GM23338 (cell line): ENCODE measurements at regions not wholly inside any gene's neighbourhood (a gene's known extent, or its start where the extent isn't known, plus 50 kb on each side); places are given as distances from the start of the nearest gene placed in this dataset.

ENCODE experiments used
- EZH2phosphoT487 ChIP-seq: fragments of 200-600 bp; sonication (generic); IDR thresholded peaks from one replicate; pipeline ENCODE4 v1.8.1; 2018; ENCODE audit warnings: antibody characterized with exemption; ENCODE audit not compliant: unreplicated experiment
- POLR2AphosphoS5 ChIP-seq: IDR thresholded peaks from 2 replicates; pipeline ENCODE4 v1.6.1; 2016; ENCODE audit warnings: antibody characterized with exemption, low read depth
- TF ChIP-seq, protein P1 (sequence below), 2 experiments: fragments of 200-600 bp in 1 of 2; sonication (generic) in 1 of 2; conservative IDR thresholded peaks; 2 replicates each; pipeline versions ENCODE4 v1.5.1 to v1.6.1; 2016 to 2017; ENCODE audit warnings: antibody characterized with exemption in 2 of 2, low read depth in 2 of 2, mild to moderate bottlenecking in 2 of 2, moderate library complexity in 1 of 2

DNA sequence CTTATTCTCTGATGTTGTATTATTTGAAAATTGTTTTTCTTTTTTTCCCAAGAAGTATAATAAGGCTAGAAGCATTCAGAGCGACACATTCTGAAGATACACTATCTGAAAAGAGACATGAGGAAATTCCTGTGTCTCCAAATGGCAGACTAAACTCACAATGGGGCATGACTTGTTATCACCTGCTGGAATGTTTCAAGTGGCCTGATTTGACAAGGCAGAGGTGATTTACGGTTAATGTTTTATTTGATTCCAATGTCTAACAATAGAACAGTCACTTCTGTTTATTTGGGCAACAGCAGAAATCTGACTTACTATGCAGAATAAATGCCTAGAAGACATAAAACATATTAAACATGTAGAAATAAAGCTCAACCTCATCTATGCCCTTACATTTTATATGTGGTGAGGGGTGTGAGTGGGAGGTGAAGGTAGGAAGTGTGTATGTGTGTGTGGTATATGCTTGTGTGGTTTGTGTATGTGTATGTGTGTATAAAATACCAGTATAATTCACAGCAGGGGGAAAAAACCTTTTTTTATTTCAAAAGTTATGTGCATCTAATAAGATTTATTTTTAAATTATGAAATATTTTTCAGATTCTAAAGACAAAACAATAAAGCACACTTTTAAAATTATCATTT lies 1051.7 kb downstream of the ROBO2 start:
- TF ChIP-seq POLR2AphosphoS5 (no peak), EZH2phosphoT487 (no peak)
- TF ChIP-seq, protein P1, sequence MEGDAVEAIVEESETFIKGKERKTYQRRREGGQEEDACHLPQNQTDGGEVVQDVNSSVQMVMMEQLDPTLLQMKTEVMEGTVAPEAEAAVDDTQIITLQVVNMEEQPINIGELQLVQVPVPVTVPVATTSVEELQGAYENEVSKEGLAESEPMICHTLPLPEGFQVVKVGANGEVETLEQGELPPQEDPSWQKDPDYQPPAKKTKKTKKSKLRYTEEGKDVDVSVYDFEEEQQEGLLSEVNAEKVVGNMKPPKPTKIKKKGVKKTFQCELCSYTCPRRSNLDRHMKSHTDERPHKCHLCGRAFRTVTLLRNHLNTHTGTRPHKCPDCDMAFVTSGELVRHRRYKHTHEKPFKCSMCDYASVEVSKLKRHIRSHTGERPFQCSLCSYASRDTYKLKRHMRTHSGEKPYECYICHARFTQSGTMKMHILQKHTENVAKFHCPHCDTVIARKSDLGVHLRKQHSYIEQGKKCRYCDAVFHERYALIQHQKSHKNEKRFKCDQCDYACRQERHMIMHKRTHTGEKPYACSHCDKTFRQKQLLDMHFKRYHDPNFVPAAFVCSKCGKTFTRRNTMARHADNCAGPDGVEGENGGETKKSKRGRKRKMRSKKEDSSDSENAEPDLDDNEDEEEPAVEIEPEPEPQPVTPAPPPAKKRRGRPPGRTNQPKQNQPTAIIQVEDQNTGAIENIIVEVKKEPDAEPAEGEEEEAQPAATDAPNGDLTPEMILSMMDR (conservative IDR thresholded peaks at IDR 0.05; ENCODE audit: low read depth in 2 of 2) = no peak
